ENCODE measurements at regions not wholly inside any gene's neighbourhood (a gene's known extent, or its start where the extent isn't known, plus 50 kb on each side); places are given as distances from the start of the nearest gene placed in this dataset.
"Not testable (repeated sequence)": the region's sequence is repeated elsewhere in the genome, so short reads cannot be mapped to it uniquely, and the experiment has no call there.

DNA sequence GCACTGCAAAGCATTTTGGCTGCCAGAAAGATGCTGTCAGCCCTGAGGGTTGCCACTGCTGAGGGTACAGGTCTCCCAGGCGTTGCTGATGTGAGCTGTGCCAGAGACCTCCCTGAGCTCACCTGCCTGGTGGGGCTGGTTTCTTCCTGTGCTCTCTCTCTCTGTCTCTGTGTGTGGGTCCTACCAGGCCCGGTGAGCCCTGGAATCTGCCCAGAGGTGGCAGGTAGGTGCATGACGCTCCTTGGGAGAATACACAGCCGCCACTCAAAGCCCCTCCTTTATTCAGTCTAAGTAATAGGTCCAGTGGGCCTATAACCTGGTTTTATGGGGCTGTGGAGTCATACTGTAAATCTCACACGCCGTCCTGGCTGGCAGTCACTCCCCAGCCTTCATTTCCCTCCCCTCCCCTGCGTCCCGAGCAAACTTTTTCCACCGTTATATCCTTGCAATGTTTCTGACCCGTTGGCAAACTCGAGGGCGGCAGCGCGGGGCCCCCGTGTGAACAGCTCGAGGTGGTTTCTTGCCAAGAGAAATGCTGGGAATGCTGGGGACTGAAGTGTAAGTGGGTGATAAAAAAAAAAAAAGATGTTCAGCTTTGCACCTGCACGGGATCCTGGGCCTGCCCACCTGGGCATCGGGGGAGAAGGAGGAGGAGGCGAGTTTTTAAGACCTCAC, 245.9 kb downstream of the CRLF2 start:
- H3K27me3 ChIP-seq = peaks cover 0 to 13% (median under 1%) of the 10 kb centered on the region in 7 donors
- H3K27ac ChIP-seq = no peak overlapping the region
- H3K9me3 ChIP-seq = no peaks in the 10 kb centered on the region
- H3K4me1 ChIP-seq = no peaks in the 10 kb centered on the region
- intact Hi-C loops (cut with DNase I) = no loop called here
- H3K36me3 ChIP-seq = no peaks in the 10 kb centered on the region
- H3K4me3 ChIP-seq = no peak overlapping the region
- WGBS, 2 donors = 73 to 74% methylated on average over 19 of the region's 19 CpGs
- TF ChIP-seq, protein P1, sequence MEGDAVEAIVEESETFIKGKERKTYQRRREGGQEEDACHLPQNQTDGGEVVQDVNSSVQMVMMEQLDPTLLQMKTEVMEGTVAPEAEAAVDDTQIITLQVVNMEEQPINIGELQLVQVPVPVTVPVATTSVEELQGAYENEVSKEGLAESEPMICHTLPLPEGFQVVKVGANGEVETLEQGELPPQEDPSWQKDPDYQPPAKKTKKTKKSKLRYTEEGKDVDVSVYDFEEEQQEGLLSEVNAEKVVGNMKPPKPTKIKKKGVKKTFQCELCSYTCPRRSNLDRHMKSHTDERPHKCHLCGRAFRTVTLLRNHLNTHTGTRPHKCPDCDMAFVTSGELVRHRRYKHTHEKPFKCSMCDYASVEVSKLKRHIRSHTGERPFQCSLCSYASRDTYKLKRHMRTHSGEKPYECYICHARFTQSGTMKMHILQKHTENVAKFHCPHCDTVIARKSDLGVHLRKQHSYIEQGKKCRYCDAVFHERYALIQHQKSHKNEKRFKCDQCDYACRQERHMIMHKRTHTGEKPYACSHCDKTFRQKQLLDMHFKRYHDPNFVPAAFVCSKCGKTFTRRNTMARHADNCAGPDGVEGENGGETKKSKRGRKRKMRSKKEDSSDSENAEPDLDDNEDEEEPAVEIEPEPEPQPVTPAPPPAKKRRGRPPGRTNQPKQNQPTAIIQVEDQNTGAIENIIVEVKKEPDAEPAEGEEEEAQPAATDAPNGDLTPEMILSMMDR (IDR thresholded peaks at IDR 0.05) = no peak
- no peak for ATAC-seq
- DNase-seq = no peak

DNA sequence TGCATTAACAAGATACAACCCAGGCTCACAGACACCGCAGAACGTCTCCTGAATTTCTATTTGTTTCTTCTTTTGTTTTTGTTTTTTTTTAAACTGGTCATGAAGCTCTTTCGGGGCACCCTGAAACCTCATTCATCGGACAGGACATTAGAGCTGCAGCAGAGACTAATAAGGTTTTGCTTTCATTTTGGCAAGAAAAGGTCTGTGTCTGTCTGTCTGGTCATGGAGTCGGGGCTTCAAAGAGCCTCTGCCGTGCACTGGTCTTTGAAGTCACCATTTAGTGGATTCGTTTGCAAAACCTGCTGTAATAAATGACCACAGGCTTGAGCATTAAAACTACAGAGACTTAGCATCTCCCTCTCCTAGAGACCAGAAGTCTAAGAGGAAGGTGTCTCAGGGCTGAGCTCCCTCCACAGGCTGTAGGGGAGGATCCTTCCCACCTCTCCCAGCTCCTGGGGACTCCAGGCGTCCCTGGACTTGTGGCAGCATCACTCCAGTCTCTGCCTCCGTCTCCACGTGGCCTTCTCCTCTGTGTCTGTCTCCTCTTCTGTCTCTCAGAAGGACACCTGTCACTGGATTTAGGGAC, 247.5 kb downstream of the CRLF2 start:
- intact Hi-C loops (cut with DNase I) = no loop called here
- no peaks in the 10 kb centered on the region for H3K36me3 ChIP-seq
- no peak overlapping the region for H3K4me3 ChIP-seq
- no peaks in the 10 kb centered on the region for H3K4me1 ChIP-seq
- no peak for ATAC-seq
- TF ChIP-seq, protein P1 (IDR thresholded peaks at IDR 0.05) = no peak
- 56 to 57% methylated on average over 10 of the region's 10 CpGs for WGBS, 2 donors
- H3K9me3 ChIP-seq = no peaks in the 10 kb centered on the region
- H3K27ac ChIP-seq = no peak overlapping the region
- no peak for DNase-seq
- peaks cover 0 to 14% (median 5%) of the 10 kb centered on the region in 7 donors for H3K27me3 ChIP-seq

DNA sequence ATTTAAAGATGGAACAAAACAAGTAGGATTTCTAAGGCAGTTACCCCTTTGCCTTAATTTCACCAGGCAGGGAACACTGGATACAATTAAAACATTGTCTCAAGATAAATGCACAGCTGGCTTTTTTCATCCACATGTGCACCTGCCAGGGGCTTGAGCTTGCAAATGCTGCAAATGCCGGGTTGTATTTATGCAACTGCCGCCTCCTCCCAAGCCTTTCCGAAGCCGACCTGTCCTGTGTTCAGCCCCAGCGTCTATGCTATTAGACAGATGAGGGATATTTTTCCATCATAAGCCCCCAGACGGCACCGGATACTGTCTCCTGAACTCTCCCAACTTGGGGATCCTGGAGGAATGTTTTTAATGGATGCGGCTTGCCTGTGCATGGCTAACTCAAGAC, 251.6 kb downstream of the CRLF2 start:
- TF ChIP-seq, protein P1 (IDR thresholded peaks at IDR 0.05) = no peak
- Histone ChIP-seq H3K36me3 (no peaks in the 10 kb centered on the region), H3K27me3 (peaks cover 0 to 13% (median 4%) of the 10 kb centered on the region in 7 donors), H3K4me1 (no peaks in the 10 kb centered on the region), H3K9me3 (no peaks in the 10 kb centered on the region), H3K4me3 (no peak overlapping the region), H3K27ac (no peak overlapping the region)
- 55 to 62% methylated on average over 8 of the region's 8 CpGs for WGBS, 2 donors
- intact Hi-C loops (cut with DNase I) = no loop called here
- no peak for DNase-seq
- ATAC-seq = no peak

DNA sequence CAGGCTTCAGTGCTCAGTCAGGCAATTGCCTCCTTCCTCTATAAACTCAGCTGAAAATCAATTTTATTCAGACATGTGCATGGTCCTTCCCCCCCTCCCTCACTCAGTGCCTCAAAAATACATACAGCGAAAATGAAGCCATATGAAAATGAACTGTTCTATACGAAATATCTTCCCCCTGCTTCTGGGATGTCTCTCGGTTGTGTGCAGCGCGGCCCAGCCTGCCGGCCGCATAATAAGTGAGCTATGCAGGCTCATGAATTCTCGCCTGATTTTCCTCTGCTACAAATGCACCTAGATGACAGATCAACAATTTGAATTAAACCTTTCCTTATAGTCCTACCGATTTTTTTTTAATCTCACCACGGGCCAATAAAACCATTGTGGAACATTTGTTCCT, 252.9 kb downstream of the CRLF2 start:
- H3K27ac ChIP-seq = no peak overlapping the region
- no peak overlapping the region for H3K4me3 ChIP-seq
- WGBS, 2 donors = 76 to 79% methylated on average over 10 of the region's 10 CpGs
- H3K4me1 ChIP-seq = no peaks in the 10 kb centered on the region
- intact Hi-C loops (cut with DNase I) = no loop called here
- TF ChIP-seq, protein P1 (IDR thresholded peaks at IDR 0.05) = no peak
- DNase-seq (no peak), ATAC-seq (no peak)
- H3K36me3 ChIP-seq = no peaks in the 10 kb centered on the region
- H3K9me3 ChIP-seq = peaks cover 0 to 4% (median 0%) of the 10 kb centered on the region in 11 donors
- peaks cover 0 to 9% (median 0%) of the 10 kb centered on the region in 7 donors for H3K27me3 ChIP-seq

DNA sequence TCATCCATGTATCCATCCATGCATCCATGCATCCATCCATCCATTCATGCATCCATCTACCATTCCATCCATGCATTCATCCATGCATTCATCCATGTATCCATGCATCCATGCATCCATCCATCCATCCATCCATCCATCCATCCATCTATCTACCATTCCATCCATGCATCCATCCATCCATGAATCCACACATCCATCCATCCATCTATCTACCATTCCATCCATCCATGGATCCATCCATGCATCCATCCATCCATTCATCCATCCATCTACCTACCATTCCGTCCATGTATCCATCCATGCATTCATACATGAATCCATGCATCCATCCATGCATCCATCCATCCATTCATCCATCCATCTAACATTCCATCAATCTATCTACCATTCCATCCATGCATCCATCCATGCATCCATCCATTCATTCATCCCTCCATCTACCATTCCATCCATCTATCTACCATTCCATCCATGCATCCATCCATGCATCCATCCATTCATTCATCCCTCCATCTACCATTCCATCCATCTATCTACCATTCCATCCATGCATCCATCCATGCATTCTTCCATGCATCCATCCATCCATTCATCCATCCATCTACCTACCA, 257.2 kb downstream of the CRLF2 start:
- intact Hi-C loops (cut with DNase I); H3K4me1 ChIP-seq; H3K27me3 ChIP-seq; H3K36me3 ChIP-seq; H3K9me3 ChIP-seq; H3K4me3 ChIP-seq; H3K27ac ChIP-seq; ATAC-seq; DNase-seq: not testable (repeated sequence)
- WGBS, 2 donors = 66 to 71% methylated on average over 1 of the region's 1 CpG
